AG04449 (cell line): ENCODE measurements at regions not wholly inside any gene's neighbourhood (a gene's known extent, or its start where the extent isn't known, plus 50 kb on each side); places are given as distances from the start of the nearest gene placed in this dataset.

Experiments used
- CTCF ChIA-PET: fragments of 350-600 bp; formaldehyde crosslinking; extraction: SDS; loops from one replicate; lab custom pipeline; 2021; ENCODE audit warnings: antibody characterized with exemption; lab: Yijun Ruan, JAX
- POLR2A ChIA-PET: fragments of 400-600, 350-600 bp; formaldehyde crosslinking; extraction: SDS; loops from one replicate; lab custom pipeline; 2020; ENCODE audit warnings: antibody characterized with exemption, inconsistent platforms; lab: Yijun Ruan, JAX
- DNase-seq: peaks from one replicate; pipeline ENCODE4 v3.0.0-alpha.2; 2010; ENCODE audit warnings: low read depth, low spot score
- H3K4me3 ChIP-seq: 2 replicates; pipeline ENCODE4 v1.5.1; 2011; ENCODE audit warnings: low read depth, mild to moderate bottlenecking, control low read depth, low read length
- TF ChIP-seq, protein P1 (sequence below): IDR thresholded peaks from one replicate; pipeline ENCODE4 v1.5.1; 2011; ENCODE audit warnings: mild to moderate bottlenecking, moderate library complexity, low read length, control low read depth, inconsistent platforms; ENCODE audit not compliant: insufficient read depth; ENCODE audit errors: missing control alignments

DNA sequence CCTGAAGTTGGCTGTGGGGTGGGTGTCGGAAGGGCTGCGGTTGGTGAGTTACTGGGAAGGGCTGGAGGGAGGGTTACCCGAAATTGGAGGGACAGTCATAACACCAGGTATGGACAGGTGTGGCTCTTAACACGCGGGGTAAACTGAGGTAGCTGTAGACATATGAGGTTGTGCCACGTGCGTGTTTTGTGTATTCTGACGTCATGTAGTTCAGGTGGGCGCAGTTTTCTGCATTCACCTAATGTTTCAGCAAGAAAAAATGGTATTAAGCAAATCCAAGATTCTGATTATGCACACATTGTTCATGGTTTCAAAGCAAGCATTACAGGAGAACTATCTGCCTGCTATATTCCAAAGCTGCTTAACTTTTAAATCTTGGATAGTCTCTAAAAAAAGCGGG, 83.5 kb upstream of the GPM6B start:
- ChIA-PET CTCF (interaction anchor here (0.6 kb wide), 1 partner anchor 1147 kb away, joined by 3 read pairs; no protein-coding TSS in a partner anchor), POLR2A (no interaction called here)
- TF ChIP-seq, protein P1, sequence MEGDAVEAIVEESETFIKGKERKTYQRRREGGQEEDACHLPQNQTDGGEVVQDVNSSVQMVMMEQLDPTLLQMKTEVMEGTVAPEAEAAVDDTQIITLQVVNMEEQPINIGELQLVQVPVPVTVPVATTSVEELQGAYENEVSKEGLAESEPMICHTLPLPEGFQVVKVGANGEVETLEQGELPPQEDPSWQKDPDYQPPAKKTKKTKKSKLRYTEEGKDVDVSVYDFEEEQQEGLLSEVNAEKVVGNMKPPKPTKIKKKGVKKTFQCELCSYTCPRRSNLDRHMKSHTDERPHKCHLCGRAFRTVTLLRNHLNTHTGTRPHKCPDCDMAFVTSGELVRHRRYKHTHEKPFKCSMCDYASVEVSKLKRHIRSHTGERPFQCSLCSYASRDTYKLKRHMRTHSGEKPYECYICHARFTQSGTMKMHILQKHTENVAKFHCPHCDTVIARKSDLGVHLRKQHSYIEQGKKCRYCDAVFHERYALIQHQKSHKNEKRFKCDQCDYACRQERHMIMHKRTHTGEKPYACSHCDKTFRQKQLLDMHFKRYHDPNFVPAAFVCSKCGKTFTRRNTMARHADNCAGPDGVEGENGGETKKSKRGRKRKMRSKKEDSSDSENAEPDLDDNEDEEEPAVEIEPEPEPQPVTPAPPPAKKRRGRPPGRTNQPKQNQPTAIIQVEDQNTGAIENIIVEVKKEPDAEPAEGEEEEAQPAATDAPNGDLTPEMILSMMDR, result no peak
- DNase-seq, result no peak
- H3K4me3 ChIP-seq, result no peak overlapping the region

DNA sequence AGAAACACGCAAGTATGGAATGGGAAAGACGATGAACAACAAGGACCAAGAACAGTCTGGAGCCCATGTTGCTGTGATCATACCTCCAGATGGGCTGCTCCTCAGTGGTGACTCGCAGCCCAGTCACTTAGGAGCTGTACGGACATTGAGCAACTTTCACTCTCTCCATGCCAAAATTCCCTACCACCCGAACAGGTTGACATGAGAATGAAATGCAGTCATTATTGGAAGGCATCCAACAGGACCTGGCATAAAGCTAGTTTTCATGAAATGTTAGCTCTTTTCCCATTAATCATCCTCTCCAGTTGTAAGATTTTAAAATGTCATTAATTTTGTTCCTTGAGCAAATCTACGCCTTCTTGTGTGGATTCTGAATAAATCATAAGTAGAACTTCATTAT, 82.7 kb upstream of the GPM6B start:
- no peak overlapping the region for H3K4me3 ChIP-seq
- ChIA-PET POLR2A (no interaction called here), CTCF (interaction anchor here (0.6 kb wide), 1 partner anchor 1146 kb away, joined by 3 read pairs; no protein-coding TSS in a partner anchor)
- DNase-seq, result peak; percentile 69
- TF ChIP-seq, protein P1, result no peak

DNA sequence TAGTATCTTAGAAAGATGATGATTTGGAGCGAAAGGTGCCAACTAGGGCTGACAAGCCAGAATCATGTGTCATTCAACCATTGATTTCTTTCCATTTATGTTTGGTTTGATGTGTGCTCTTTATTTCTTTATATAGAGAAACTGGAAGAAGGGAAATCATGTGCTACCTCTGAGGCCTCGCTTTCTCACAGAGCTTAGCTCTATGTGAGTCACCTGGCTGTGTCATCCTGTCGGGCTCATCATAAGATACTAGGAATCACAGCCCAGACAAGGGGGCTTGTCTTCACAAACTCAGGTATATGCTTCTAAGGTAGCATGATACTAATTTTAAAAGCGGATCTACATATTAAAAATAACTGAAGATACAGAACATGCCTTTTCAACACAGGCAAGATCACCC, 81.7 kb upstream of the GPM6B start:
- ChIA-PET POLR2A (no interaction called here), CTCF (no interaction called here)
- no peak for DNase-seq
- TF ChIP-seq, protein P1, result no peak
- no peak overlapping the region for H3K4me3 ChIP-seq

DNA sequence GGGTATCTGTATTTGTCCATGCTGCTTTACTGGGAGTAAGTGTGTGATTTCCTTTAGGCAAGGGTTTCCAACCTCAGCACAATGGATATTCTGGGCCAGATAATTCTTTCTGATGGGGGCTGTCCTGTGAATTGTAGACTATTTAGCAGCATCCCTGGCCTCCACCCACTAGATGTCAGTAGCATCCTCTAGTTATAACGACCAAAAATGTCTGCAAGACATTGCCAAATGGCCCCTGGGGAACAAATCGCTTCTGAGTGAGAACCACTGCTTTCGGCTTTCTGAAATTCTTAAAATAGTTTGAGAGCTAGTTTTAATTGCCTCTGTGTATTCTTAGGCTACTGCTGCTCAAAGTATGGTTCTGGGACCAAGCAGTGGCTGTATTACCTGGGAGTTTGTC, 81.2 kb upstream of the GPM6B start:
- CTCF ChIA-PET, result no interaction called here
- no peak for DNase-seq

DNA sequence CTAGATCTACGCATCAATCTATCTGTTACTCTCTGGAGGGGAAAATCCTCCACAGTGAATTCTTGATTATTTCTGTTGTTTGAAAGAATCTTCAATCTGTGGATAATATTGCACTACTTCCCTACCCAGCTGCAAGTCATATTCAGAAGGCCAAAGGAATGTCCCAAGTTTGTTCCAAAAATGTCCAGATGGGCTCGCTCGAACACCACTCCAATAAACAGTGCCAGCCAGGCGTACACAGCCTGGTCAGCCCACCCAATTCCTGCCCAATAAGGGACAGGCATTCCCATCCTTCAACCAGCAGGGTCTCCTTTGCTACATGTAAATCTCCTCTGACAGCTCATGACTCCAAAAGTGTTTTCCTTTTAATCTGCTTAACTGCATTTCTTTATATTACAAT, 80.7 kb upstream of the GPM6B start:
- ChIA-PET POLR2A (no interaction called here), CTCF (no interaction called here)
- TF ChIP-seq, protein P1, result no peak
- DNase-seq, result no peak
- H3K4me3 ChIP-seq, result no peak overlapping the region

More for the DNA sequence above, 81.2 kb upstream of the GPM6B start:
- H3K4me3 ChIP-seq, result no peak overlapping the region
- TF ChIP-seq, protein P1, result no peak
- POLR2A ChIA-PET, result no interaction called here

DNA sequence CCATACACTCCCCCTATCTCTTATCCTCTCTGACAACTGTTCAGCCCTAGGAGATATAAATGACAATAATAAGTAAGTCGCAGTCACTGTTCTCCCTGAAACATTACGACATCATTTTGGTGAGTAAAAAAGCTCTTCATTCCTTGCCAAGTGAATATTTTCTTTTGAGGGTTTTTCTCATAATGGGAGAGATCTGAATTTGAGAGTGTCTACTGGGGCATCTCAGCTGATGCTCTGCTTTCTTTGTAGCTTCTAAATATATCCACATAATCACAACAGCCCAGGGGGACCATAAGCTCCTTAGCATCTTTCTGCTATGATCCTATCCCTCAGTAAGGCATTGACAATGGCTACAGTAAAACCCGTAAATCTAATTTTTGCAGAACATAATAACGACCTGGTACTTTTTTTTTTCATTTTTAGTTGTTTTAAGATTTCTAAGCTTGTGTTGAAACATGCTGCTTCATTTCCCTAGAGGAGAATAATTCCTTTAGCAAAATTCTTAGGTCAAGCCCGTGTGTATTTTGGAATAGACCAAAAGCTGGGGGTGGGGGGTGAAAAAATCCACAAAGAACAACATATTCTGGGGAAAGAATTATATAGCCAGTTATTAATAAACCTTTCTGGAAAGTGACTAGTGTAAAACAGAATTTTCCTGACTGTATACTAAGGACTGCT, 78.1 kb upstream of the GPM6B start:
- H3K4me3 ChIP-seq, result no peak overlapping the region
- DNase-seq, result no peak
- TF ChIP-seq, protein P1, result no peak
- POLR2A ChIA-PET, result no interaction called here
- CTCF ChIA-PET, result no interaction called here
